GM21526 (cell line): ENCODE measurements at regions not wholly inside any gene's neighbourhood (a gene's known extent, or its start where the extent isn't known, plus 50 kb on each side); places are given as distances from the start of the nearest gene placed in this dataset.
A peak's percentile ranks its signal among the peaks of the same experiment; 100 is the strongest.
"Not testable (repeated sequence)": the region's sequence is repeated elsewhere in the genome, so short reads cannot be mapped to it uniquely, and the experiment has no call there.

Experiments used
- ATAC-seq: cut with Tn5 transposase; IDR thresholded peaks from one replicate; pipeline ENCODE4 v1.9.1; 2021; ENCODE audit warnings: moderate library complexity; ENCODE audit not compliant: unreplicated experiment, low FRiP score

GRCh38 chr2:89855752-89856151 lies 1164.3 kb downstream of the RPIA start:
- not testable (repeated sequence) for ATAC-seq

GRCh38 chr2:89856305-89856704 lies 1164.8 kb downstream of the RPIA start:
- ATAC-seq = not testable (repeated sequence)

GRCh38 chr2:89862164-89862563 lies 1170.7 kb downstream of the RPIA start:
- ATAC-seq = not testable (repeated sequence)

- ATAC-seq = peak; percentile 61
Observed at GRCh38 chr2:89863209-89863608, 1171.7 kb downstream of the RPIA start.

DNA sequence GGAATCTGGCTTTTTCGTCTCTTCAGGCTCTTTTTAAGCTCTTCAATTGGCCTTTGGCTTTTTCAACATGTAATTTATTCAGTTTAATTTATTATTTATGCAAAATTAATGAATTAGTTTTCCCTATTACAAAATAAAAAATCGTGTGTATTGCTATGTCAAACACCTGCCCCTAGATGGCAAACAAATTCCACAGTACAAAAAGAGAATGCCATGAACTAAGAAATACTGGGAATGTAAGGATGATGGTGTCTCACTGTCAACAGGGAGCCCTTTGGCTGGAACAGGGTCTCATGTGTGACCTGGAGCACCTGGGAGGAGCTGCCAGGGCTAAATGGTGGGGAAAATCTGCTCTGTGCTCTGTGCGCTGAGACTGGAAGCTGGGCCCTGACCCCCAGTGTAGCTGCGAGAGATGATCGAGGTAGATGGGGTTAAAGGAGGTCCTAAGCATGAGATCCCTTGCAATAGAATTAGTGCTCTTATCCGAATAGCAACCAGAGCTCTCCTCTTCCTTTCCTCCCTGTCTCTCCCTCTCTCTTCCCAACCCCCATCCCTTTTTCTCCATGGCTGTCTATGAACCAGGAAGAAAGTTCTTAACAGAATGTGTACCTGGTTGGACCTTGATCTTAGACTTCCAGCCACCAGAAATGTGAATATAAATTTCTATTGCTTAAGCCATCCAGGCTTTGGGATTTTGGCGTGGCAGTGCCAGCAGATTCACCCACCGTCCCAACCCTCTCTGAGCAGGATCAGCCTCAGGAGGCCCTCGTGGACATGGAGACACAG lies 1183.5 kb downstream of the RPIA start:
- ATAC-seq = not testable (repeated sequence)

DNA sequence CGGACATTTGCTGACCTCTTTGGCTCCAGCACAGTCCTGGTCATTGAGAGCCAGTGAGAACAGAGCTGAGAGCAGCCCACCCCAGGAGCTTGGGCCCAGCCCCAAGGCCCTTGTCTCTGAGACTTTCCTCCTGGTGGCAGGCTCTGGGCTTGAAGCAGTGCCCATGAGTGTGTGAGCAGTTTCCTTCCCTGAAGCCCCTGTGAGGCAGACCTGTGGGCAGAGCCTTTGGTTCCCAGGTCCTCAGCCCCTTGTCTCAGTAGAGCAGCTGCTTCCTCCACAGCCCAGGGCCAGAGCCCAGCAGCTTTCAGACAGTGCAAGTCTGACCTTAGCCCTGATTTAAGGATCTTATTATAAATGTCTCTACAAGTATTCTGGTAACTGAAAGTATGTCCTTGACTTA lies 1185.0 kb downstream of the RPIA start:
- not testable (repeated sequence) for ATAC-seq

DNA sequence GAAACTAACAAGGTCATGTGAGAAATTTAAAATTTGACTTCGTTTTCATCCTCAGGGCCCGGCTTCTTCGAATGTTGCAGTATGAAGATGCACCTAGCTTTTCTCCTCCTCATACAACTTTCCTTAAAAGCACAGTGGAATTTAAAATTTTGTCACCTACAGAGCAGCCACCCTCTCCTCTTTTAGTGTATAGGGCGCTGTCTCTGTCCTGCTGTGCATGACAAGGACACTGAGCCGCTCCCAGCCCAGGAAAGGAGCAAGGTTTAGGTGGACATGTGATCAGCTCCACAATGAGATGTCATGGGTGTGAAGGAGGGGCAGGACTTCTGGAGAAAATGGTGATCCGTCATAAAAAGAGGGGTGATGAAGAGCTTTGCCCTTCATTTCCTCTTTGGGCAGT lies 1185.4 kb downstream of the RPIA start:
- not testable (repeated sequence) for ATAC-seq

DNA sequence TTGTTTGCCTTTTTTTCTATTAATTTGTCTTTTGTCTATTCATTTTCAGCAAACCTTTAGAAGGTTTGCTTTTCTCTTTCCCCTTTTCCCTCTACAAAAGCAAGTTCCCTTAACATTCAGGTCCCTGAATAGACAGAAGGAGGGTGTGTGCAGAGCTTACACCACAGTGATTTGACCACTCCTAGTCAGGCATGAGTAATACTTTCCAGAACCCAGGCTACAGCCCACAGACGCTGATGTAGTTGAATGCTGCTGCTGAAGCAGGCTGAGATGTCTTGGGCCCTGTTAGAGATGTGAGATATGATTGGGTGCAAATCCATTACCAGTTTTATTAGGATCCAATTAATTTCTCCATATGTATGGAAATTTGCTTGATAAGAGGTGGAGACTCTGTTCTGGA lies 1191.4 kb downstream of the RPIA start:
- peak; percentile 53 for ATAC-seq

GRCh38 chr2:89883624-89884023 lies 1192.2 kb downstream of the RPIA start:
- peak; percentile 45 for ATAC-seq

DNA sequence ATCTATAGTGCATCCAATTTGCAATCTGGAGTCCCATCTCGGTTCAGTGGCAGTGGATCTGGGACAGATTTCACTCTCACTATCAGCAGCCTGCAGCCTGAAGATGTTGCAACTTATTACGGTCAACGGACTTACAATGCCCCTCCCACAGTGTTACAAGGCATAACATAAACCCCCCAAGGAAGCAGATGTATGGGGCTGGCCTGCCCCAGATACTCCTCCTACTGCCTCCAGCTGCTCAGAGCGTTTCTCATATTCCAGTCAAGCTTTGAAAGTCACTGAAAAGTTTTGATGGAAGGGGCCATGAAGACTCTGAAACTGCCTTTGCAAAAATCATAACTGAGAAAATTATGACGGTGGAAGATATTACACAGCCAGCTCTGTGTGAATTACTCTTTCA lies 1193.6 kb downstream of the RPIA start:
- not testable (repeated sequence) for ATAC-seq

- not testable (repeated sequence) for ATAC-seq
Observed at GRCh38 chr2:89888693-89889092, 1197.2 kb downstream of the RPIA start.

DNA sequence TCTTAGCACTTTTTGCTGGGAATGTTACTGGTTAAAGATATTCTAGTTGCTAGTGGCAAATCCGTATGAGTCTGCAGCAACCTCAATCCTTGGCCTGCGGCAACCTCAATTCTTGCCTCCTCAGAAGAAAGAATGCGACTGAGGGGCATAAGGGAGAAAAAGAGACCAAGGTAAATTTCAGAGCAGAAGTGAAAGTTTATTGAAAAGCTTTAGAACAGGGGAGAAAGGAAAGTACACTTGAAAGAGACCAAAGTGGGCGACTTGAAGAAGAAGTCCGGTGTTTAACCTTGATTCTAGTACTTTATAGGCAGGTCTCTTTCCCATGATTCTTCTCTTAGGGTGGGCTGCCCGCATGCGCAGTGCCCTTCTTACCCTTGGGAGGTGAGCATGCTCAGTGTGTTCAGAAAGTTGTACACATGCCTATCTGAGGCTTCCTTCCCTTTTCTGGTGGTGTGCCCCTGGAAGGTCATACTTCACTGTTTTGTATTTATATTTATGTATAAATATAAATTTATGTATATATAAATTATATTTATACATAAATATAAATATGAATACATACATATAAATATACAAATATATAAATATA lies 1198.8 kb downstream of the RPIA start:
- not testable (repeated sequence) for ATAC-seq

- ATAC-seq = not testable (repeated sequence)
Observed at GRCh38 chr2:89894988-89895387, 1203.5 kb downstream of the RPIA start.

DNA sequence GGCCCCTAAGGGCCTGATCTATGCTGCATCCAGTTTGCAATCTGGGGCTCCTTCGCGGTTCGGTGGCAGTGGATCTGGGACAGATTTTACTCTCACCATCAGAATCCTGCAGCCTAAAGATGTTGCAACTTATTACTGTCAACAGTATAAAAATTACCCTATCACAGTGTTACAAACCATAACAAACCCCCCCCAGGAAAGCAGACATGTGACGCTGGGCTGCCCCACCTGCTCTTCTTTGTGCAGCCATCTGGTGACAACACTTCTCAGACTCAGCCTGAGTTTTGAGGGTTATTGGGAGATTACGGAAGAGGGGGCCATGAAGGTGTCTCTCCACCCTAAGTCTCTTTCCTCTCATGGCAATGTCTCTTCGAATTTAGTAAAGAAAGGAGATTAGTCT lies 1204.2 kb downstream of the RPIA start:
- not testable (repeated sequence) for ATAC-seq

GRCh38 chr2:89927018-89927417 lies 1235.5 kb downstream of the RPIA start:
- not testable (repeated sequence) for ATAC-seq

DNA sequence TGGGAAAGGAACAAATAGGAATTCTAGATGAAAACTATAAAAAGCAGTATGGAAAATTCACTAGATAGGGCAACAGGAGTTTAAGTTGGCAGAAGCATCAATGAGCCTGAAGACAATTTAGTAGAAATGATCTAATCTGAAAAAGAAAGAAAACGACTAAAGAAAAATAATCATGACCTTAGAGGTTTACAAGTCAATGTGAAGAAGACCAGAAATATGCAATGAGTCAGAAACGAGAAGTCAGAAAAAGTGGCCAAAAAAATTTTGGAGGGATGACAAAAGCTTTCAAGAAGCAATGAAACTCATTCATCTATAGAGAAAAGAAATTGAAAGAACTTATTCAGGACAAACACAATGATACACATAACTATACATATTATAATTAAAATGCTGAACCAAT lies 1244.0 kb downstream of the RPIA start:
- ATAC-seq = not testable (repeated sequence)

GRCh38 chr2:89936011-89936410 lies 1244.5 kb downstream of the RPIA start:
- not testable (repeated sequence) for ATAC-seq

- not testable (repeated sequence) for ATAC-seq
Observed at GRCh38 chr2:89936559-89936958, 1245.1 kb downstream of the RPIA start.

DNA sequence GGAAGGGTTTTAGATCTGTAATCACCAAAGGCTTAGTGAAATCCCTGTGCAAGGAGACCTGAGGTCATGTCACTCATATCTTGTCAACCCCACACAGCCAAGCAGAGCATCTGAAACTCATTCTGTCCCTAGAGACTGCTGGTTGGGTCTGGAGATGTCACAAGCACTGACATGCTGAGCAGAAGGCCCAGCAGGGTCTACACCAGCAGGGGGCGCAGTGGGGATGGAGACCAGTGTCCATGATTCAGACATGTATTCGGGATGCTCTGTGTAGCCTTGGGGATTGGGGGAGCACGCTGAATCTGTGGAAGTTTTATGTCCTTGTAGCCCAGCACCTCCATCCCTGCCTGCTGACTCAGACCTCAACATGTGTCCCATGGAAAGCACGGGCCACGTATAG lies 1247.3 kb downstream of the RPIA start:
- ATAC-seq = peak; percentile 90

DNA sequence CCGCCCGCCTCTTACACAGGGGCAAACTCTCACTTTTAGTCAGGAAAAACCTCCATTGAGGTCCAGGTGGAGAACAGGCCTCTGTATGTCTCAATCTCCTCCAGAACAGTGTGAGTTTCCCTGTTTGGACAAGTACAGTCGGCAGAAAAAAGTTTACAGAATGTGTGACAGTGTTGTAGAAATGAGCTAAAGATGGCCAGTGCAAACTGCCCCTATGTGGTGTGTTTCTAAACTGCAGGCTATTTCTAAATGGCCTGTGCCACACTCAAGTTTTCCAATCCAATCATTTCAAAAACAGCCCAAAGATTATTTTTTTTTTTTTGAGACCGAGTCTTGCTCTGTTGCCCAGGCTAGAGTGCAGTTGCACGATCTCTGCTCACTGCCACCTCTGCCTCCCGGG lies 1252.8 kb downstream of the RPIA start:
- ATAC-seq = not testable (repeated sequence)

DNA sequence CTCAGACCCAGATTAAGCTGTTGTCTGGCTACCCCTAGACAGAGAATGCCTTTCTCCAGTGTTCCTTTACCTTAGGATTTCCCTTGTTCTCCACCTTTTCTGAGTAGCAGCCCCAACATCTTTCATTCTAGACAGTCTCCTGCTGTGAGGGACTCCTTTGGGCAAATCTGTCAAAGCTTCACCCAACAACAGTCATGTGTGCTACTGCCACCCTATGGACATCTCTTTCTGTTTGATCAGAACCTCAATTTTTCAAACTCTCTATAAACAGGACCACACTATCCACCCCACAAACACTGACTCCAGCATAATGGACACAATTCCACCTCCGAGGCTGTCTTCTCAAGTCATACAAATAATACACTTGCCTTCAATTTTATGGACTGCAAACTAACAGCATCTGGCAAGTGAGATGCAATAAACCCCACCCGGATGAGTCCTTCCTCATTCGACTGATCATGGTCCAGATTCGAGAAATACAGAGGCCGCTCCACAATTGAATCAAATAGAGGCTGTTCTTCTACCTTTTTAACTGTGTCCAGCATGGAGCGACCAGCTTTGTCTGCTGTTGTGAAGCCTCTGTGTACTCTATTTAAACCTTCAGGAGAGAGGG lies 1253.6 kb downstream of the RPIA start:
- ATAC-seq = not testable (repeated sequence)
